Smooth muscle cell (in vitro differentiated cells): ENCODE measurements at regions not wholly inside any gene's neighbourhood (a gene's known extent, or its start where the extent isn't known, plus 50 kb on each side); places are given as distances from the start of the nearest gene placed in this dataset.

Experiments
- DNase-seq: peaks from one replicate; lab custom pipeline; 2025; ENCODE audit not compliant: unreplicated experiment; lab: John Stamatoyannopoulos, UW
- H2AFZ ChIP-seq: fragments of 200-600 bp; sonication (generic); 2 replicates; pipeline ENCODE4 v1.6.0; 2016; ENCODE audit warnings: antibody characterized with exemption, low read depth, mild to moderate bottlenecking
- H3F3A ChIP-seq: fragments of 200-600 bp; sonication (generic); 2 replicates; pipeline ENCODE4 v1.6.0; 2017; ENCODE audit warnings: antibody characterized with exemption, low read depth
- H3K27ac ChIP-seq: fragments of 200-600 bp; sonication (generic); 2 replicates; pipeline ENCODE4 v1.5.1; 2016; ENCODE audit warnings: low read depth, mild to moderate bottlenecking
- H3K27me3 ChIP-seq: fragments of 200-600 bp; sonication (generic); 2 replicates; pipeline ENCODE4 v1.6.1; 2016; ENCODE audit warnings: low read depth, mild to moderate bottlenecking
- H3K36me3 ChIP-seq: fragments of 200-600 bp; sonication (generic); 2 replicates; pipeline ENCODE4 v1.5.1; 2016; ENCODE audit warnings: low read depth
- H3K4me1 ChIP-seq: fragments of 200-600 bp; sonication (generic); 2 replicates; pipeline ENCODE4 v1.5.1; 2016; ENCODE audit warnings: low read depth
- H3K4me2 ChIP-seq: fragments of 200-600 bp; sonication (generic); 2 replicates; pipeline ENCODE4 v1.6.0; 2016; ENCODE audit warnings: mild to moderate bottlenecking
- H3K4me3 ChIP-seq: fragments of 200-600 bp; sonication (generic); 2 replicates; pipeline ENCODE4 v1.5.1; 2016; ENCODE audit warnings: mild to moderate bottlenecking
- H3K79me2 ChIP-seq: fragments of 200-600 bp; sonication (generic); 2 replicates; pipeline ENCODE4 v1.6.0; 2016; ENCODE audit warnings: low read depth, mild to moderate bottlenecking
- H3K9ac ChIP-seq: fragments of 200-600 bp; sonication (generic); 2 replicates; pipeline ENCODE4 v1.6.0; 2016; ENCODE audit warnings: low read depth
- H3K9me3 ChIP-seq: fragments of 200-600 bp; sonication (generic); replicated peaks from 2 replicates; pipeline ENCODE4 v1.5.1; 2016; ENCODE audit warnings: low read depth
- H4K20me1 ChIP-seq: fragments of 200-600 bp; sonication (generic); 2 replicates; pipeline ENCODE4 v1.6.0; 2016; ENCODE audit warnings: low read depth
- CTCF ChIP-seq: fragments of 200-600 bp; sonication (generic); IDR thresholded peaks from 2 replicates; pipeline ENCODE4 v1.5.1; 2017; ENCODE audit warnings: borderline replicate concordance, mild to moderate bottlenecking, antibody characterized with exemption; ENCODE audit not compliant: insufficient read depth, poor library complexity, severe bottlenecking
- WGBS: methylation state at CpG from one replicate; pipeline ENCODE4 v1.1.7; 2016; ENCODE audit warnings: low lambda C conversion rate; 5-methylcytosine and 5-hydroxymethylcytosine counted together

DNA sequence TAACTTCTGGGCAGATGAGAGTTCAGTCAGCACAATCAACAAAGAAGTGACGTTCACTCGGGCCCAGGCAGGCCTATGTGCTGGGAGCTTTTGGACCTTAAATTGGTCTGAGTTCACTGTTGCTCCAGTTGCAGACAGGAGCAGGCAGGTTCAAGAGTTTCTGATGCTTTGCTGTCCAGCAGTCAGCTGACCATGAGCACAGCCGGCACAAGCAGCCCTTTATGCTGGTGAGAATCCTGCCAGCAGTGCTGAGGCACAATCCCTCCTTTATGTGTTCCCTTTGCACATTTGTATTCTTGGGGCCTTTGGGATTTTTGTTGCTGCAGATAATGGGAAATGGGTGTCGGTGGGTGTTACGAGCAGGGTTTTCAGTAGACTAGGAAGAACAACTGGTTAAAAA is 81.2 kb upstream of the GOLGA8J start:
- H2AFZ ChIP-seq, result no peak overlapping the region
- no peaks in the 10 kb centered on the region for H3K36me3 ChIP-seq
- no peak overlapping the region for H3K4me2 ChIP-seq
- H3K4me1 ChIP-seq, result no peaks in the 10 kb centered on the region
- no peaks in the 10 kb centered on the region for H4K20me1 ChIP-seq
- H3F3A ChIP-seq, result no peaks in the 10 kb centered on the region
- WGBS, result 86% methylated on average over 5 of the region's 5 CpGs
- no peak for TF ChIP-seq CTCF
- DNase-seq, result no peak
- H3K9ac ChIP-seq, result no peak overlapping the region
- no peaks in the 10 kb centered on the region for H3K79me2 ChIP-seq
- H3K27me3 ChIP-seq, result peaks cover 15% of the 10 kb centered on the region
- no peaks in the 10 kb centered on the region for H3K9me3 ChIP-seq
- no peak overlapping the region for H3K27ac ChIP-seq
- H3K4me3 ChIP-seq, result no peak overlapping the region

DNA sequence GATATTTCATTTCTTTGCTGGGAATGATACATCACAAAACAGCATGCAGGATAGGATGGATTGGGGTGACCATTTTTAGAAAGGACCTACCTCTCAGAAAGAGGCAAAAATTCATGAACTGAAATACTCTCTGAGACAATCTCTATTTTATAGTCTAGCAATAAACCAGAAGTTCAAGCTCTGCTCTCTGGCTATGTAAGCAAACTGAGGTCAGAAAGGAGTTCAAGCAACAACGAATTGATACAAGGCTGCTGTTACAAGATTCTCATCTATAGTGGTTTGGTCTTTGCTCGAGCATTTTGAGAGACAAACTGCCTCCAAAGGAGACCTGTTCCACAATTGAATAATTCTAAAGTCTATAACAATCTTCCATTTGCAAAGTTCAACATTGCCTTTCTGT is 84.7 kb upstream of the GOLGA8J start:
- Histone ChIP-seq H3K4me1 (no peaks in the 10 kb centered on the region), H3K27me3 (no peaks in the 10 kb centered on the region)

GRCh38 chr15:29997499-29997898 is 85.3 kb upstream of the GOLGA8J start:
- 94% methylated on average over 6 of the region's 6 CpGs for WGBS
- Histone ChIP-seq H3K4me2 (no peak overlapping the region), H3K36me3 (no peaks in the 10 kb centered on the region), H3K4me1 (no peaks in the 10 kb centered on the region), H3K27ac (no peak overlapping the region), H3F3A (no peaks in the 10 kb centered on the region), H2AFZ (no peak overlapping the region), H4K20me1 (no peaks in the 10 kb centered on the region), H3K9ac (no peak overlapping the region), H3K4me3 (no peak overlapping the region), H3K9me3 (no peaks in the 10 kb centered on the region), H3K27me3 (no peaks in the 10 kb centered on the region), H3K79me2 (no peaks in the 10 kb centered on the region)
- DNase-seq, result no peak
- no peak for TF ChIP-seq CTCF

More for the DNA sequence above, 84.7 kb upstream of the GOLGA8J start:
- Histone ChIP-seq H3K27ac (no peak overlapping the region), H2AFZ (no peak overlapping the region), H3K79me2 (no peaks in the 10 kb centered on the region), H3K4me2 (no peak overlapping the region), H3K4me3 (no peak overlapping the region), H3K9ac (no peak overlapping the region), H4K20me1 (no peaks in the 10 kb centered on the region), H3K9me3 (no peaks in the 10 kb centered on the region), H3K36me3 (no peaks in the 10 kb centered on the region), H3F3A (no peaks in the 10 kb centered on the region)
- 89% methylated on average over 2 of the region's 2 CpGs for WGBS
- no peak for TF ChIP-seq CTCF
- DNase-seq, result no peak

DNA sequence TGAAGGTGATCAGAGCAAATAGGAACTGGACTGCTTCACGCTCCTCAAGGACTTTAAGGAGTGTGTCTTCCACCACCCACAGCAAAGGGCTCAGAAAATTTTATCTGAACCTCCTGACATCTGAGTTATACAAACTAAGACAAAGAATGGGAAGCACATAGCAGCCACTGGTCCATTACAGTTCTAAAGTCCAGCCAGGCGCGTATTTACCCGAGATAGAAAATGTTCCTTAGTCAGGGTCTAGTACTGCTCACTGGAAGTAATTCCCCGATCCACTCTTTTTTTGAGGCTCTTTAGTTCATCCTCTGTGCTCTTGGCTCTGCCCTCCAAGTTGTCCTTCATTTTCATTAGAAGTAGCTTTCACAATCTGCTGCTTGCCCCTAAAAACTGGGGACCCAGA is 88.5 kb upstream of the GOLGA8J start:
- no peaks in the 10 kb centered on the region for H3K36me3 ChIP-seq
- TF ChIP-seq CTCF, result no peak
- no peaks in the 10 kb centered on the region for H3F3A ChIP-seq
- no peak for DNase-seq
- H3K4me1 ChIP-seq, result no peaks in the 10 kb centered on the region
- H3K27me3 ChIP-seq, result no peaks in the 10 kb centered on the region
- WGBS, result 93% methylated on average over 5 of the region's 5 CpGs
- no peak overlapping the region for H3K27ac ChIP-seq
- H3K9me3 ChIP-seq, result no peaks in the 10 kb centered on the region
- no peaks in the 10 kb centered on the region for H3K79me2 ChIP-seq
- no peak overlapping the region for H3K9ac ChIP-seq
- no peak overlapping the region for H3K4me2 ChIP-seq
- H3K4me3 ChIP-seq, result no peak overlapping the region
- no peak overlapping the region for H2AFZ ChIP-seq
- no peaks in the 10 kb centered on the region for H4K20me1 ChIP-seq
